Ascending aorta (tissue), 2 donors: ENCODE measurements at regions not wholly inside any gene's neighbourhood (a gene's known extent, or its start where the extent isn't known, plus 50 kb on each side); places are given as distances from the start of the nearest gene placed in this dataset.

Experiments used
- DNase-seq, 2 donors: peaks; one replicate each; pipeline ENCODE4 v3.0.0-alpha.2; 2019; ENCODE audit warnings: low spot score in 2 of 2
- H3K27ac ChIP-seq, 2 donors: fragments of 200-600 bp; sonication (generic); one replicate each; pipeline ENCODE4 v1.5.1; 2016 to 2017; ENCODE audit warnings: mild to moderate bottlenecking in 1 of 2
- H3K27me3 ChIP-seq: fragments of 200-600 bp; sonication (generic); one replicate; pipeline ENCODE4 v1.5.1; 2017
- H3K36me3 ChIP-seq, 2 donors: fragments of 200-600 bp; sonication (generic); one replicate each; pipeline ENCODE4 v1.5.1; 2016
- H3K4me1 ChIP-seq, 2 donors: fragments of 200-600 bp; sonication (generic); one replicate each; pipeline ENCODE4 v1.5.1; 2016 to 2017; ENCODE audit warnings: mild to moderate bottlenecking in 1 of 2
- H3K4me3 ChIP-seq, 2 donors: fragments of 200-600 bp; sonication (generic); one replicate each; pipeline ENCODE4 v1.5.1; 2016 to 2017; ENCODE audit warnings: mild to moderate bottlenecking in 1 of 2
- H3K9me3 ChIP-seq, 2 donors: fragments of 200-600 bp; sonication (generic); one replicate each; pipeline ENCODE4 v1.5.1; 2016
- intact Hi-C: fragments of 100-400 bp; cut with DNase I; formaldehyde crosslinking; loops from one replicate; pipeline ENCODE4 v1.15.1; 2023
- TF ChIP-seq, protein P1 (sequence below), 3 experiments: fragments of 200-600 bp in 2 of 3; fragments of 450-650 bp in 1 of 3; sonication (generic) in 2 of 3; IDR thresholded peaks; one replicate each; pipeline ENCODE4 v1.5.1; 2016 to 2019; ENCODE audit warnings: antibody characterized with exemption in 3 of 3, mild to moderate bottlenecking in 1 of 3, moderate library complexity in 1 of 3

DNA sequence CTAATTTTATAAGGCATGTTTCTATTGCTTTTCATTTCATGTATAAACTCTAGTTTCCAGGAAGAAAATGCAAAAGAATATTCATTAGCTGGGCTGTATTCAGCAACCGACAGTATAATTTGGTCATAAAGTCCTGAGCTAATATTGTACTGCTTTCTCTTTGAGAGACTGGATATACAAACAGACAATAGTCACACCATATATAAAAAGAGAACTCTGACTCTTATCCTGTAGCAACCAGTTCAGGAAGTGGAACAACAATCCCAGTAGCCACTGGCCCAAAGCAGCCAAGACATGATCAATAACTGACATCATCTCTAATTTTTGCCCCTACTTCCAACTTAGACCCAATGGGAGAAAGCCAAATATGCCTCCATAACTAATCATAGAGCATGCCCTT lies 160.8 kb downstream of the FSIP2 start:
- Histone ChIP-seq H3K27ac (no peak overlapping the region), H3K36me3 (no peaks in the 10 kb centered on the region), H3K4me1 (no peaks in the 10 kb centered on the region), H3K27me3 (no peaks in the 10 kb centered on the region), H3K9me3 (no peaks in the 10 kb centered on the region), H3K4me3 (no peak overlapping the region)
- DNase-seq: no peak
- TF ChIP-seq, protein P1, sequence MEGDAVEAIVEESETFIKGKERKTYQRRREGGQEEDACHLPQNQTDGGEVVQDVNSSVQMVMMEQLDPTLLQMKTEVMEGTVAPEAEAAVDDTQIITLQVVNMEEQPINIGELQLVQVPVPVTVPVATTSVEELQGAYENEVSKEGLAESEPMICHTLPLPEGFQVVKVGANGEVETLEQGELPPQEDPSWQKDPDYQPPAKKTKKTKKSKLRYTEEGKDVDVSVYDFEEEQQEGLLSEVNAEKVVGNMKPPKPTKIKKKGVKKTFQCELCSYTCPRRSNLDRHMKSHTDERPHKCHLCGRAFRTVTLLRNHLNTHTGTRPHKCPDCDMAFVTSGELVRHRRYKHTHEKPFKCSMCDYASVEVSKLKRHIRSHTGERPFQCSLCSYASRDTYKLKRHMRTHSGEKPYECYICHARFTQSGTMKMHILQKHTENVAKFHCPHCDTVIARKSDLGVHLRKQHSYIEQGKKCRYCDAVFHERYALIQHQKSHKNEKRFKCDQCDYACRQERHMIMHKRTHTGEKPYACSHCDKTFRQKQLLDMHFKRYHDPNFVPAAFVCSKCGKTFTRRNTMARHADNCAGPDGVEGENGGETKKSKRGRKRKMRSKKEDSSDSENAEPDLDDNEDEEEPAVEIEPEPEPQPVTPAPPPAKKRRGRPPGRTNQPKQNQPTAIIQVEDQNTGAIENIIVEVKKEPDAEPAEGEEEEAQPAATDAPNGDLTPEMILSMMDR (IDR thresholded peaks at IDR 0.05): no peak
- intact Hi-C loops: no loop called here

DNA sequence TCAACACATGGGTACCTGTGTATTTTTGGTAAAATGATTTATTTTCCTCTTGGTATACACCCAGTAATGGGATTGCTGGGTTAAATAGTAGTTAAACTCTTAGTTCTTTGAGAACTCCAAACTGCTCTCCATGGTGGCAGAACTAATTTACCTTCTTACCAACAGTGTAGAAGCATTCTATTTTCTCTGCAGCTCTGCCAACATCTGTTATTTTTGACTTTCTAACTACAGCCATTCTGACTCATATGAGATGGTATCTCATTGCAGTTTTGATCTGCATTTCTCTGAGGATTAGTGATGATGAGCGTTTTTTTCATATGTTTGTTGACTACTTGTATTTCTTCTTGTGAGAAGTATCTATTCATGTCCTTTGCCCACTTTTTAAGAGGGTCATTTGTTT lies 180.6 kb downstream of the FSIP2 start:
- intact Hi-C loops: no loop called here
- H3K27ac ChIP-seq: no peak overlapping the region
- H3K4me3 ChIP-seq: no peak overlapping the region
- no peaks in the 10 kb centered on the region for H3K27me3 ChIP-seq
- H3K36me3 ChIP-seq: no peaks in the 10 kb centered on the region
- H3K9me3 ChIP-seq: no peaks in the 10 kb centered on the region
- no peaks in the 10 kb centered on the region for H3K4me1 ChIP-seq
- DNase-seq: no peak
- TF ChIP-seq, protein P1 (IDR thresholded peaks at IDR 0.05): no peak

DNA sequence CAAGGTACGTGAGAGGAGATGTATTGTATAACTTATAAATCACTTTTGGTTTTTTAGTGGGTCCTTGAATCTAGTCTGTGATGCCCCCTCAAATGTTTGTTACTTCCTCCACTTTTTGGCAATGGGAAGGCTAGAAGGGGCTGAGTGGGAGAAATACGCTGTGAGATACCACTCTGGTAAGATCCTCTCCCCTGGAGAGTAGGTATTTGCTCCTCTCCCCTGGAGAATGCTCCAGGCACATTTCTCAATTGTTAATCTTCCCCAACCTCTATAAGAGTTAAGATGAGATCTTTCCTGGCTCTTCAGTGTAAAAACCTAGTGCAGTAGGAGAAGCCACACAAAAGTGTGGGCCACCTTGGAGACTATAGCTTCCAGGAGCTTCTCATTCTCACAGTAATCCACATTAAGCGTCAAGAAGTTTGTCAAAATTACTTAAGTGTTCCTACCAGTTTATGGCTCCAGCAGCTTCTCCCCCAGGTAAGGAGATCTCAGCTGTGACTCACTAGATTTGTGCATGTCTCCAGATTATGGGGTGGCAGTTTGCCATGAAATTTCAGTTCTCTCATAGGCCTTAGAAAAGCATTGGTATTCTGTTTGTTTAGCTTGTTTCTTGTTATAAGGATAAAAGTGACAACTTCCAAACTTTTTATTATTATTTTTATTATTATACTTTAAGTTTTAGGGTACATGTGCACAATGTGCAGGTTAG lies 182.6 kb downstream of the FSIP2 start:
- Histone ChIP-seq H3K27me3 (no peaks in the 10 kb centered on the region), H3K4me1 (no peaks in the 10 kb centered on the region), H3K36me3 (no peaks in the 10 kb centered on the region), H3K9me3 (no peaks in the 10 kb centered on the region), H3K4me3 (no peak overlapping the region), H3K27ac (no peak overlapping the region)
- DNase-seq: no peak
- TF ChIP-seq, protein P1 (IDR thresholded peaks at IDR 0.05): no peak
- intact Hi-C loops: no loop called here

DNA sequence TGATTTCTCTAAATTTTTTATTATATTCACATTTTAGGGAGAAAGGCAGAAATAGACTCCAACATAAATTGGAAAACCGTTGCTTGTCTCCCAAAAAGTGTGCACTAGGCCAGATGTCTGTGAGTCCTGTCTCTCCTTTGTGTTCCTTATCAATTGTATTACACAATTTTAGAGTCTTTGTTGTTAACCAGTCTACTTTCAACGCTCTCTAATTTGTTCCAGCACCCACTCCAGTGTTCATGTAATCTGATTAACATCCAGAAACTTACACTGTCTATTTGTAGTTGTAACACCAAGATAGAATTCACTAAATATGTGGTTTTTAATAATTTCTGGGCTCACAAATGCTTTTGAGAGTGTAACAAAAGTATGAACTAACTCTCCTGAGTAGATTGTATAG lies 195.6 kb downstream of the FSIP2 start:
- Histone ChIP-seq H3K27me3 (no peaks in the 10 kb centered on the region), H3K4me3 (no peak overlapping the region), H3K9me3 (no peaks in the 10 kb centered on the region), H3K27ac (no peak overlapping the region), H3K4me1 (no peaks in the 10 kb centered on the region), H3K36me3 (no peaks in the 10 kb centered on the region)
- intact Hi-C loops: no loop called here
- TF ChIP-seq, protein P1 (IDR thresholded peaks at IDR 0.05): no peak
- DNase-seq: no peak

DNA sequence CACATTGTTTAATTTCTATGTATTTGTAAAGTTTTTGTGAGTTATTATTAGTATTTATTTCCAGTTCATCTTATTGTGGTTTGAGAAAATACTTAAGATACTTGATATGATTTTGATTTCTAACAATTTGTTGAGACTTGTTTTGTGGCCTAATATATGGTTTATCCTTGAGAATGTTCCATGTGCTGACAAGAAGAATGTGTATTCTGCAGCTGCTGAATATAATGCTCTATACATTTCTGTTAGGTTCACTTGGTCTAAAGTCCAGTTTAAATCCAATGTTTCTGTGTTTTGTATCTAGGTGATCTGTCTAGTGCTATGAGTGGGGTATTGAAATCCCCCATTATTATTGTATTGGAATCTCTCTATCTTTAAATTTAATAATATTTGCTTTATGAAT lies 201.3 kb downstream of the FSIP2 start:
- Histone ChIP-seq H3K9me3 (peaks cover 13 to 19% of the 10 kb centered on the region in 2 donors), H3K4me3 (no peak overlapping the region), H3K27me3 (no peaks in the 10 kb centered on the region), H3K36me3 (peaks cover 0 to 3% of the 10 kb centered on the region in 2 donors), H3K4me1 (no peaks in the 10 kb centered on the region), H3K27ac (no peak overlapping the region)
- TF ChIP-seq, protein P1 (IDR thresholded peaks at IDR 0.05): no peak
- DNase-seq: no peak
- intact Hi-C loops: no loop called here

DNA sequence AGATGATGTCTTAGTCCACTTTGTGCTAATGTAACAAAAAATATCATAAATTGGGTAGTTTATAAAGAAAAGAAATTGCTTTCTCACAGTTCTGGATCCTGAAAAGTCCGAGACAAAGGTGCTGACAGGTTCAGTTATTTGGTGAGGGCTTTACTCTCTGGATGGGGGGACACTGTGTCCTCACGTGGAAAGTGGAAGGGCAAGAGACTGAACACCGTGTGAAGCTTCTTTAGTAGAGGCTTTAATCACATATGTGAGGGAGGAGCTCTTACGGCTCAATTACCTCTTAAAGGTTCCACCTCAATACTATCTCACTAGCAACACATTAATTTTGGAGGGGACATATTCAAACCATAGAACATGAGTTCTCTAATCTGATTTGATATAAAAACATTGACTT lies 204.3 kb downstream of the FSIP2 start:
- H3K9me3 ChIP-seq: peaks cover 13 to 19% of the 10 kb centered on the region in 2 donors
- H3K4me1 ChIP-seq: no peaks in the 10 kb centered on the region
- no peaks in the 10 kb centered on the region for H3K27me3 ChIP-seq
- intact Hi-C loops: no loop called here
- H3K36me3 ChIP-seq: peaks cover 0 to 3% of the 10 kb centered on the region in 2 donors
- H3K4me3 ChIP-seq: no peak overlapping the region
- H3K27ac ChIP-seq: no peak overlapping the region
- no peak for DNase-seq
- TF ChIP-seq, protein P1 (IDR thresholded peaks at IDR 0.05): no peak
